K562 (cell line): ENCODE measurements at regions not wholly inside any gene's neighbourhood (a gene's known extent, or its start where the extent isn't known, plus 50 kb on each side); places are given as distances from the start of the nearest gene placed in this dataset.

ENCODE experiments used
- ATAC-seq: fragments of 200-7000 bp; cut with Tn5 transposase; 3 replicates; pipeline ENCODE4 v1.9.1; 2020; ENCODE audit warnings: moderate library complexity
- BruUV-seq: library from RNA; stranded (reverse); fragments of 400-500 nt; replicated peaks from 2 replicates; lab custom pipeline; 2021; lab: Mats Ljungman, UMichigan
- CTCF ChIA-PET: fragments of 300-600 bp; formaldehyde crosslinking; extraction: SDS; loops from one replicate; lab custom pipeline; 2021; ENCODE audit warnings: low intra/inter-chr PET ratio; lab: Yijun Ruan, JAX
- POLR2A ChIA-PET: fragments of 300-600, 350-650 bp; sonication (Branson Sonifier 250); formaldehyde crosslinking; extraction: SDS; loops from one replicate; lab custom pipeline; 2021; ENCODE audit warnings: antibody characterized with exemption, inconsistent platforms; lab: Yijun Ruan, JAX
- DNase-seq, 4 experiments: peaks; one replicate each; pipeline versions ENCODE4 v3.0.0 to v3.0.0-alpha.2; 2011 to 2018; ENCODE audit warnings: low spot score in 3 of 4, mixed read lengths in 3 of 4; ENCODE audit errors: extremely low read depth in 1 of 4
- FAIRE-seq: peaks from 2 replicates; lab custom pipeline; 2011; peaks lifted over from hg19 to GRCh38; lab: Jason Lieb, UNC
- H2AFZ ChIP-seq: 2 replicates; pipeline ENCODE4 v1.6.0; 2011; ENCODE audit warnings: low read depth, low read length, control low read depth, inconsistent platforms
- H3K27ac ChIP-seq: fragments of 200-600 bp; 3 replicates; pipeline ENCODE4 v1.8.0; 2011; ENCODE audit warnings: low read depth, mild to moderate bottlenecking, control low read depth, inconsistent platforms, low read length, moderate library complexity, mixed read lengths; ENCODE audit errors: extremely low read depth
- H3K27me3 ChIP-seq, 2 experiments: fragments of 300-600 bp in 1 of 2; 2 replicates in 1 of 2; 3 replicates in 1 of 2; pipeline versions ENCODE4 v1.6.0 to v1.8.0; 2011; ENCODE audit warnings: inconsistent platforms in 2 of 2, low read length in 2 of 2, mild to moderate bottlenecking in 1 of 2, mixed read lengths in 1 of 2, moderate library complexity in 1 of 2; ENCODE audit not compliant: control insufficient read depth in 2 of 2, insufficient read depth in 2 of 2
- H3K36me3 ChIP-seq: fragments of 300-600 bp; 3 replicates; pipeline ENCODE4 v1.8.0; 2011; ENCODE audit warnings: mild to moderate bottlenecking, low read length, inconsistent platforms; ENCODE audit not compliant: control insufficient read depth, insufficient read depth
- H3K4me1 ChIP-seq, 2 experiments: fragments of 200-600 bp in 1 of 2; replicated peaks in 1 of 2; 2 replicates in 1 of 2; 3 replicates in 1 of 2; pipeline versions ENCODE4 v1.5.1 to v1.8.0; 2011; ENCODE audit warnings: inconsistent platforms in 2 of 2, low read length in 2 of 2, mild to moderate bottlenecking in 1 of 2, mixed read lengths in 1 of 2, moderate library complexity in 1 of 2; ENCODE audit not compliant: control insufficient read depth in 2 of 2, insufficient read depth in 2 of 2
- H3K4me2 ChIP-seq: 2 replicates; pipeline ENCODE4 v1.6.1; 2011; ENCODE audit warnings: low read length, control low read depth, inconsistent platforms, mixed read lengths; ENCODE audit not compliant: insufficient read depth
- H3K4me3 ChIP-seq: fragments of 200-600 bp; sonication (generic), shearing (Covaris generic); 2 replicates; pipeline ENCODE4 v1.5.1; 2016; ENCODE audit warnings: control low read depth, inconsistent platforms
- H3K79me2 ChIP-seq: fragments of 200-600 bp; 3 replicates; pipeline ENCODE4 v1.8.0; 2011; ENCODE audit warnings: low read length, inconsistent platforms; ENCODE audit not compliant: control insufficient read depth, insufficient read depth
- H3K9ac ChIP-seq, 2 experiments: 2 replicates each; pipeline versions ENCODE4 v1.6.0 to v1.6.1; 2011; ENCODE audit warnings: low read depth in 2 of 2, low read length in 2 of 2, control low read depth in 1 of 2, inconsistent platforms in 1 of 2, mild to moderate bottlenecking in 1 of 2, mixed read lengths in 1 of 2; ENCODE audit not compliant: insufficient read depth in 1 of 2
- H3K9me1 ChIP-seq: one replicate; pipeline ENCODE4 v1.6.0; 2011; ENCODE audit warnings: inconsistent platforms, mild to moderate bottlenecking, low read length, moderate library complexity; ENCODE audit not compliant: control insufficient read depth, insufficient read depth
- H3K9me3 ChIP-seq: replicated peaks from 2 replicates; pipeline ENCODE4 v1.5.1; 2011; ENCODE audit warnings: low read depth, low read length, inconsistent platforms; ENCODE audit not compliant: control insufficient read depth, insufficient read depth
- H4K20me1 ChIP-seq: replicated peaks from 2 replicates; pipeline ENCODE4 v1.6.1; 2011; ENCODE audit warnings: low read length, inconsistent platforms, mixed read lengths; ENCODE audit not compliant: control insufficient read depth, insufficient read depth
- ARID1B ChIP-seq: fragments of 450-650 bp; IDR thresholded peaks from 2 replicates; pipeline ENCODE4 v1.6.1; 2016; ENCODE audit warnings: antibody characterized with exemption, mild to moderate bottlenecking, inconsistent platforms
- CBFA2T2 ChIP-seq: fragments of 450-650 bp; conservative IDR thresholded peaks from 2 replicates; pipeline ENCODE4 v1.6.1; 2017; ENCODE audit warnings: mild to moderate bottlenecking
- CBFA2T3 ChIP-seq: fragments of 450-650 bp; IDR thresholded peaks from 2 replicates; pipeline ENCODE4 v1.6.1; 2017
- DPF2 ChIP-seq: fragments of 450-650 bp; IDR thresholded peaks from 2 replicates; pipeline ENCODE4 v1.6.1; 2016
- PTTG1 ChIP-seq: fragments of 450-650 bp; IDR thresholded peaks from 2 replicates; pipeline ENCODE4 v1.6.1; 2016; ENCODE audit warnings: low read depth, mild to moderate bottlenecking, missing genetic modification characterization, missing compliant biosample characterization
- RBM22 ChIP-seq: fragments of 200-400 bp; formaldehyde crosslinking; IDR thresholded peaks from 2 replicates; pipeline ENCODE4 v1.6.1; 2018; ENCODE audit warnings: low read length, low read depth; ENCODE audit not compliant: poor library complexity, severe bottlenecking
- RNF2 ChIP-seq: sonication (generic); IDR thresholded peaks from 2 replicates; pipeline ENCODE4 v1.6.1; 2016
- SETDB1 ChIP-seq: IDR thresholded peaks from one replicate; pipeline ENCODE4 v1.6.1; 2012; ENCODE audit warnings: low read length, control low read depth, inconsistent platforms
- TAL1 ChIP-seq: fragments of 450-650 bp; IDR thresholded peaks from 2 replicates; pipeline ENCODE4 v1.6.1; 2016; ENCODE audit warnings: mild to moderate bottlenecking
- TEAD4 ChIP-seq, 2 experiments: sonication (generic) in 1 of 2; formaldehyde crosslinking in 1 of 2; IDR thresholded peaks; 2 replicates each; pipeline versions ENCODE4 v1.6.1 to v1.8.0; 2012 to 2022; ENCODE audit warnings: borderline replicate concordance in 1 of 2, inconsistent platforms in 1 of 2, low read length in 1 of 2, mild to moderate bottlenecking in 1 of 2, missing genetic modification reagents in 1 of 2
- ZSCAN32 ChIP-seq: fragments of 450-650 bp; formaldehyde crosslinking; IDR thresholded peaks from 2 replicates; pipeline ENCODE4 v1.4.0; 2020; ENCODE audit warnings: mild to moderate bottlenecking, moderate library complexity
- WGBS: fragments of 100-300 bp; shearing (Covaris generic); methylation state at CpG from one replicate; pipeline ENCODE4 v1.1.6; 2016; ENCODE audit warnings: low coverage, mixed read lengths; ENCODE audit not compliant: insufficient coverage; ENCODE audit errors: missing lambda C conversion rate; 5-methylcytosine and 5-hydroxymethylcytosine counted together
- in situ Hi-C: fragments of 300-500 bp; cut with MboI; formaldehyde crosslinking; loops from 4 replicates; pipeline ENCODE4 v1.15.0; 2018; ENCODE audit warnings: inconsistent platforms, mixed read lengths
- intact Hi-C: fragments of 100-400 bp; cut with micrococcal nuclease; formaldehyde crosslinking; loops from 2 replicates; pipeline ENCODE4 v1.14.2; 2022
- TF ChIP-seq, protein P1 (sequence below): fragments of 450-650 bp; IDR thresholded peaks from 2 replicates; pipeline ENCODE4 v1.6.1; 2016; ENCODE audit warnings: mild to moderate bottlenecking

DNA sequence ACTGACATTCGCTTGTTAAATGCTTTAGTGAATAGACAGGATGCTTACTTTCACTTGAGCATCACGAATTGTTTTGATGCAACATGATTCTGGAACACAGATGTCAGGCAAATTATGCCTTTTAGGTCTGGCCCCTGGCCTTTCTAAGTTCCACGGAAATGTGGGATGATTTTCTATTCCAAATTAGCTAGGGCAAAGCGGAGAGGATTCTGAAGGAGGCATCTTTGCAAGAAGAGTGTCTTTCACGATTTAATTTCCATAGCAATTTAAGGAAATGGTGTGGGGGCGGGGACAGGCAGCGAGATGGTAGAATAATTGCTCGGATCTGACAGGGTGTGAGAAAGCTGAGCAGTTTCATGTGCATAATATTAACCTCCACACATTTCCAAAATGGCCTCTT lies 238.5 kb upstream of the KCNMB2 start:
- WGBS, result 38% methylated on average over 8 of the region's 8 CpGs
- no peak overlapping the region for H3K4me3 ChIP-seq
- H3K27me3 ChIP-seq, result no peaks in the 10 kb centered on the region
- H3K9ac ChIP-seq, result no peak overlapping the region
- H3K79me2 ChIP-seq, result no peaks in the 10 kb centered on the region
- peaks cover 0 to 7% of the 10 kb centered on the region in 2 experiments; a peak in 2 of 5 replicates for H3K4me1 ChIP-seq
- H2AFZ ChIP-seq, result no peak overlapping the region
- BruUV-seq, result no TSS peak
- no peak for DNase-seq
- H3K9me1 ChIP-seq, result no peaks in the 10 kb centered on the region
- H3K27ac ChIP-seq, result no peak overlapping the region
- no peaks in the 10 kb centered on the region for H3K36me3 ChIP-seq
- ChIA-PET POLR2A (no interaction called here), CTCF (no interaction called here)
- no peak for TF ChIP-seq RBM22
- no peak for TF ChIP-seq PTTG1 (tag)
- no peak for TF ChIP-seq SETDB1
- TF ChIP-seq ZSCAN32, result no peak
- intact Hi-C loops (no loop called here), in situ Hi-C loops (no loop called here)
- no peaks in the 10 kb centered on the region for H4K20me1 ChIP-seq
- H3K4me2 ChIP-seq, result no peak overlapping the region
- no peak for ATAC-seq
- no peaks in the 10 kb centered on the region for H3K9me3 ChIP-seq
- FAIRE-seq, result peak; percentile 23

DNA sequence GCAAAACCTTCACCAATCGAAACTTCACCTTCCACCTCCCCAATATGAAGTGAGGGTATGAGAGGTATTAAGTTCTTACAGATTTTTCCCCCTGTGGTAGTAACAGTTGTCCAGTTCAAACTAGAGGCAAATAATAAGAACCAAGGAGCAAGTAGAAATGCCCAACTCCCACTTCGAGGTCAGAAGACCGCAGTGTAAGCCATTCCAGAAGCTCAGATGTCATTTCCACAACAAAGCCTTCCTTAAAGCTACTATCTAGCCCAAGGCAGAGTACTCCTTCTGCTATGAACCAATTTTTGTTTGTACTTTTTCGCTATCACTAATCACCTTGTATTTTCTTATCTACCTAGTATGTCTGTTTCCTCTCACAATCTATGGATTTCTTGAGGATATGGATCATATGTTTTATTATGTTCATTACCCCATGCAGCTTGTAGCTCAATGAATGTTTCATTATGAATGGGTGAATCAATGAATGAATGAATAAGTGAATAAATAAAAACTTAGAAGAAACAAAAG lies 235.7 kb upstream of the KCNMB2 start:
- peak; percentile 55 for TF ChIP-seq TEAD4 (IDR thresholded peaks at IDR 0.05; ENCODE audit: low read length)
- no peak for TF ChIP-seq TEAD4 (CRISPR knock-in tag; IDR thresholded peaks at IDR 0.05; ENCODE audit: borderline replicate concordance)
- TF ChIP-seq CBFA2T3, result peak; percentile 66
- no peak for TF ChIP-seq RNF2
- 0 out of 2 replicates have a peak, but pooled peaks have one; percentile 12 for TF ChIP-seq DPF2
- TF ChIP-seq TAL1, result peak; percentile 17; the same call in 1 of the 2 replicates
- peak; percentile 47 for TF ChIP-seq ARID1B
- TF ChIP-seq CBFA2T2, result peak; percentile 31
- TF ChIP-seq, protein P1, sequence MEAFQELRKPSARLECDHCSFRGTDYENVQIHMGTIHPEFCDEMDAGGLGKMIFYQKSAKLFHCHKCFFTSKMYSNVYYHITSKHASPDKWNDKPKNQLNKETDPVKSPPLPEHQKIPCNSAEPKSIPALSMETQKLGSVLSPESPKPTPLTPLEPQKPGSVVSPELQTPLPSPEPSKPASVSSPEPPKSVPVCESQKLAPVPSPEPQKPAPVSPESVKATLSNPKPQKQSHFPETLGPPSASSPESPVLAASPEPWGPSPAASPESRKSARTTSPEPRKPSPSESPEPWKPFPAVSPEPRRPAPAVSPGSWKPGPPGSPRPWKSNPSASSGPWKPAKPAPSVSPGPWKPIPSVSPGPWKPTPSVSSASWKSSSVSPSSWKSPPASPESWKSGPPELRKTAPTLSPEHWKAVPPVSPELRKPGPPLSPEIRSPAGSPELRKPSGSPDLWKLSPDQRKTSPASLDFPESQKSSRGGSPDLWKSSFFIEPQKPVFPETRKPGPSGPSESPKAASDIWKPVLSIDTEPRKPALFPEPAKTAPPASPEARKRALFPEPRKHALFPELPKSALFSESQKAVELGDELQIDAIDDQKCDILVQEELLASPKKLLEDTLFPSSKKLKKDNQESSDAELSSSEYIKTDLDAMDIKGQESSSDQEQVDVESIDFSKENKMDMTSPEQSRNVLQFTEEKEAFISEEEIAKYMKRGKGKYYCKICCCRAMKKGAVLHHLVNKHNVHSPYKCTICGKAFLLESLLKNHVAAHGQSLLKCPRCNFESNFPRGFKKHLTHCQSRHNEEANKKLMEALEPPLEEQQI, result no peak
- Histone ChIP-seq H3K27me3 (no peaks in the 10 kb centered on the region), H3K9me3 (no peaks in the 10 kb centered on the region), H3K9me1 (no peaks in the 10 kb centered on the region), H3K9ac (no peak overlapping the region), H3K27ac (no peak overlapping the region), H3K4me2 (no peak overlapping the region; the same call in 1 of the 2 replicates), H4K20me1 (no peaks in the 10 kb centered on the region), H3K4me1 (peaks cover 0 to 7% of the 10 kb centered on the region in 2 experiments; a peak in 2 of 5 replicates), H3K4me3 (no peak overlapping the region), H3K36me3 (no peaks in the 10 kb centered on the region), H3K79me2 (no peaks in the 10 kb centered on the region), H2AFZ (peak overlapping the region; percentile 71)
- 25% methylated on average over 4 of the region's 4 CpGs for WGBS
- intact Hi-C loops (loop anchor here (5.0 kb wide), 1 partner anchor 38 kb away; no protein-coding TSS in a partner anchor), in situ Hi-C loops (no loop called here)
- ChIA-PET CTCF (no interaction called here), POLR2A (interaction anchor here (1.2 kb wide), 1 partner anchor 43 kb away, joined by 3 read pairs; no protein-coding TSS in a partner anchor)
- BruUV-seq, result no TSS peak
- DNase-seq, result peak in 3 of 4 experiments; percentile 11 to 24 (median 16)
- no peak for FAIRE-seq
- peak; percentile 76 for ATAC-seq
